ENCODE measurements at regions not wholly inside any gene's neighbourhood (a gene's known extent, or its start where the extent isn't known, plus 50 kb on each side); places are given as distances from the start of the nearest gene placed in this dataset.

DNA sequence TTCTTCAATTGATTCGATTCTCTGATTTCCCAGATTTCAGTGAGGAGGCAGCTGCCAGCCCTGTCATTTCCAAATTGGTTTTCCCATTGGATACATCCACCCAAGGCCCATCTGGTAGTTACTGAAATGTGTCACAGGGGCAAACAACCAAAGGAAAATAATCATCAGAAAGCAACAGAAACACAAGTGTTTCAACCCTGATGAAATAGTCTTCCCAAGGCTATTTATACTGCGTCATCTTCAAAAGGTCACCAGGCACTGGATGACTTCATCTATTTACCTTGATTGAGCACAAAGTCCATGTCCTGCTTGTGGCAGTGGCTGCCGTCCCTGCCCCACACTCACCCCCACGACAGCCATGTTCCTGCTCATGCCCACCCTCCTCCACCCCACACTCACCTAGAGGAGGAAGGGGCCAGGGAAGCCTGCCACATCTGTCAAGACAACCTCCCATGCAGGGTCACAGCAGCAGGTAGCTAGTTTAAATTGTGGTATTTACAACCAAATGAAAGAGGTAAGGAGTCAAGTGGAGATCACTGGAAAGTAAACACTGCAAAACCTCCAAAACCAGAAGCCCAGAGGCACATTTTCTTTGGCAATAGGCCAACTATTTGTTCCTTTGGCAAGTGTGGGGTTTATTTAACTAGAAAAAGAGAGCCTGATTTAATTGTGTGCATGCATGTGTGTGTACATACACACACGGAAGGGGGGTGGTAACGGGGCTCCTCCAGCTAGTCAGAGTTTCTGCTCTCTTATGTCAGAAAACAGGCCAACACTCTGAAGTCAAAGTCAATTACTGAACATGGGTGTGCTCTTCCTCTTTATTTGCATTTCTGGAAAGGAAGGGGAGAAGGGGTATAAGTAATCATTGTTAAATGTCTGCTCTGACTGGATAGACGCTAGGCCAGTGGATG is 49.5 kb upstream of the RAB4A start:
- TF ChIP-seq, protein P1, sequence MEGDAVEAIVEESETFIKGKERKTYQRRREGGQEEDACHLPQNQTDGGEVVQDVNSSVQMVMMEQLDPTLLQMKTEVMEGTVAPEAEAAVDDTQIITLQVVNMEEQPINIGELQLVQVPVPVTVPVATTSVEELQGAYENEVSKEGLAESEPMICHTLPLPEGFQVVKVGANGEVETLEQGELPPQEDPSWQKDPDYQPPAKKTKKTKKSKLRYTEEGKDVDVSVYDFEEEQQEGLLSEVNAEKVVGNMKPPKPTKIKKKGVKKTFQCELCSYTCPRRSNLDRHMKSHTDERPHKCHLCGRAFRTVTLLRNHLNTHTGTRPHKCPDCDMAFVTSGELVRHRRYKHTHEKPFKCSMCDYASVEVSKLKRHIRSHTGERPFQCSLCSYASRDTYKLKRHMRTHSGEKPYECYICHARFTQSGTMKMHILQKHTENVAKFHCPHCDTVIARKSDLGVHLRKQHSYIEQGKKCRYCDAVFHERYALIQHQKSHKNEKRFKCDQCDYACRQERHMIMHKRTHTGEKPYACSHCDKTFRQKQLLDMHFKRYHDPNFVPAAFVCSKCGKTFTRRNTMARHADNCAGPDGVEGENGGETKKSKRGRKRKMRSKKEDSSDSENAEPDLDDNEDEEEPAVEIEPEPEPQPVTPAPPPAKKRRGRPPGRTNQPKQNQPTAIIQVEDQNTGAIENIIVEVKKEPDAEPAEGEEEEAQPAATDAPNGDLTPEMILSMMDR (IDR thresholded peaks at IDR 0.05; ENCODE audit: poor library complexity, severe bottlenecking): no peak
- TF ChIP-seq POLR2AphosphoS5 (IDR thresholded peaks at IDR 0.05) (no peak), EZH2 (IDR thresholded peaks at IDR 0.05; ENCODE audit: borderline replicate concordance, insufficient read depth, low read length, poor library complexity, severe bottlenecking) (no peak), TAF1 (IDR thresholded peaks at IDR 0.05; ENCODE audit: low read depth) (no peak), RAD21 (conservative IDR thresholded peaks at IDR 0.05) (no peak), SMC3 (conservative IDR thresholded peaks at IDR 0.05; ENCODE audit: poor library complexity) (no peak), EP300 (conservative IDR thresholded peaks at IDR 0.05; ENCODE audit: poor library complexity, severe bottlenecking) (no peak)
- TF ChIP-seq, protein P2, sequence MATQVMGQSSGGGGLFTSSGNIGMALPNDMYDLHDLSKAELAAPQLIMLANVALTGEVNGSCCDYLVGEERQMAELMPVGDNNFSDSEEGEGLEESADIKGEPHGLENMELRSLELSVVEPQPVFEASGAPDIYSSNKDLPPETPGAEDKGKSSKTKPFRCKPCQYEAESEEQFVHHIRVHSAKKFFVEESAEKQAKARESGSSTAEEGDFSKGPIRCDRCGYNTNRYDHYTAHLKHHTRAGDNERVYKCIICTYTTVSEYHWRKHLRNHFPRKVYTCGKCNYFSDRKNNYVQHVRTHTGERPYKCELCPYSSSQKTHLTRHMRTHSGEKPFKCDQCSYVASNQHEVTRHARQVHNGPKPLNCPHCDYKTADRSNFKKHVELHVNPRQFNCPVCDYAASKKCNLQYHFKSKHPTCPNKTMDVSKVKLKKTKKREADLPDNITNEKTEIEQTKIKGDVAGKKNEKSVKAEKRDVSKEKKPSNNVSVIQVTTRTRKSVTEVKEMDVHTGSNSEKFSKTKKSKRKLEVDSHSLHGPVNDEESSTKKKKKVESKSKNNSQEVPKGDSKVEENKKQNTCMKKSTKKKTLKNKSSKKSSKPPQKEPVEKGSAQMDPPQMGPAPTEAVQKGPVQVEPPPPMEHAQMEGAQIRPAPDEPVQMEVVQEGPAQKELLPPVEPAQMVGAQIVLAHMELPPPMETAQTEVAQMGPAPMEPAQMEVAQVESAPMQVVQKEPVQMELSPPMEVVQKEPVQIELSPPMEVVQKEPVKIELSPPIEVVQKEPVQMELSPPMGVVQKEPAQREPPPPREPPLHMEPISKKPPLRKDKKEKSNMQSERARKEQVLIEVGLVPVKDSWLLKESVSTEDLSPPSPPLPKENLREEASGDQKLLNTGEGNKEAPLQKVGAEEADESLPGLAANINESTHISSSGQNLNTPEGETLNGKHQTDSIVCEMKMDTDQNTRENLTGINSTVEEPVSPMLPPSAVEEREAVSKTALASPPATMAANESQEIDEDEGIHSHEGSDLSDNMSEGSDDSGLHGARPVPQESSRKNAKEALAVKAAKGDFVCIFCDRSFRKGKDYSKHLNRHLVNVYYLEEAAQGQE (IDR thresholded peaks at IDR 0.05; ENCODE audit: borderline replicate concordance): no peak
